ENCODE measurements at regions not wholly inside any gene's neighbourhood (a gene's known extent, or its start where the extent isn't known, plus 50 kb on each side); places are given as distances from the start of the nearest gene placed in this dataset.

- DNase-seq (ENCODE audit: low read depth, low spot score) = no peak
- in situ Hi-C loops (cut with HindIII; ENCODE audit: low sequenced_read_pairs) = no loop called here
- TF ChIP-seq CTCF (IDR thresholded peaks at IDR 0.05; ENCODE audit: low read depth, low read length) = no peak
- H3K4me3 ChIP-seq (ENCODE audit: low read depth, low read length) = no peak overlapping the region
These were observed 150.2 kb downstream of the CDH26 start for GRCh38 chr20:60108397-60108796.

- H3K4me3 ChIP-seq (ENCODE audit: low read depth, low read length) = no peak overlapping the region
- in situ Hi-C loops (cut with HindIII; ENCODE audit: low sequenced_read_pairs) = no loop called here
- no peak for DNase-seq (ENCODE audit: low read depth, low spot score)
- no peak for TF ChIP-seq CTCF (IDR thresholded peaks at IDR 0.05; ENCODE audit: low read depth, low read length)
These were observed 155.0 kb downstream of the CDH26 start for GRCh38 chr20:60113024-60113724.

GRCh38 chr20:60113771-60114170 lies 155.5 kb downstream of the CDH26 start:
- H3K4me3 ChIP-seq (ENCODE audit: low read depth, low read length) = no peak overlapping the region
- no peak for TF ChIP-seq CTCF (IDR thresholded peaks at IDR 0.05; ENCODE audit: low read depth, low read length)
- no peak for DNase-seq (ENCODE audit: low read depth, low spot score)
- in situ Hi-C loops (cut with HindIII; ENCODE audit: low sequenced_read_pairs) = no loop called here

GRCh38 chr20:60115451-60115850 lies 157.2 kb downstream of the CDH26 start:
- no peak for TF ChIP-seq CTCF (IDR thresholded peaks at IDR 0.05; ENCODE audit: low read depth, low read length)
- in situ Hi-C loops (cut with HindIII; ENCODE audit: low sequenced_read_pairs) = no loop called here
- DNase-seq (ENCODE audit: low read depth, low spot score) = no peak
- H3K4me3 ChIP-seq (ENCODE audit: low read depth, low read length) = no peak overlapping the region

- in situ Hi-C loops (cut with HindIII; ENCODE audit: low sequenced_read_pairs) = no loop called here
- no peak for DNase-seq (ENCODE audit: low read depth, low spot score)
- TF ChIP-seq CTCF (IDR thresholded peaks at IDR 0.05; ENCODE audit: low read depth, low read length) = no peak
- no peak overlapping the region for H3K4me3 ChIP-seq (ENCODE audit: low read depth, low read length)
These were observed 158.1 kb downstream of the CDH26 start for GRCh38 chr20:60116128-60116909.

- no peak for TF ChIP-seq CTCF (IDR thresholded peaks at IDR 0.05; ENCODE audit: low read depth, low read length)
- H3K4me3 ChIP-seq (ENCODE audit: low read depth, low read length) = no peak overlapping the region
- DNase-seq (ENCODE audit: low read depth, low spot score) = no peak
- in situ Hi-C loops (cut with HindIII; ENCODE audit: low sequenced_read_pairs) = no loop called here
These were observed 158.8 kb downstream of the CDH26 start for GRCh38 chr20:60117065-60117464.
